PC-9 (cell line): ENCODE measurements at regions not wholly inside any gene's neighbourhood (a gene's known extent, or its start where the extent isn't known, plus 50 kb on each side); places are given as distances from the start of the nearest gene placed in this dataset.

Experiments used
- BruUV-seq: library from RNA; stranded (reverse); fragments of 400-500 nt; replicated peaks from 2 replicates; lab custom pipeline; 2021; lab: Mats Ljungman, UMichigan
- CTCF ChIA-PET: fragments of 300-600 bp; sonication (Branson Sonifier 250); formaldehyde crosslinking; loops from one replicate; lab custom pipeline; 2022; ENCODE audit warnings: antibody characterized with exemption; lab: Charles Lee
- POLR2A ChIA-PET: fragments of 300-600 bp; sonication (Branson Sonifier 250); formaldehyde crosslinking; loops from one replicate; lab custom pipeline; 2022; ENCODE audit warnings: antibody characterized with exemption; ENCODE audit not compliant: unreplicated experiment; lab: Charles Lee
- DNase-seq, 2 experiments: peaks; one replicate each; pipeline versions ENCODE4 v3.0.0 to v3.0.0-alpha.2; 2015 to 2022; ENCODE audit warnings: mixed read lengths in 1 of 2
- H2AFZ ChIP-seq: fragments of 200-600 bp; sonication (generic); 2 replicates; pipeline ENCODE4 v1.8.1; 2017; ENCODE audit warnings: antibody characterized with exemption
- H3F3A ChIP-seq: fragments of 200-600 bp; sonication (generic); 2 replicates; pipeline ENCODE4 v1.8.1; 2017; ENCODE audit warnings: antibody characterized with exemption, mild to moderate bottlenecking, low read depth; ENCODE audit not compliant: insufficient read depth
- H3K27ac ChIP-seq: fragments of 200-600 bp; sonication (generic); 2 replicates; pipeline ENCODE4 v1.6.1; 2016; ENCODE audit warnings: mixed run types
- H3K27me3 ChIP-seq: fragments of 200-600 bp; sonication (generic); 2 replicates; pipeline ENCODE4 v1.6.1; 2016; ENCODE audit warnings: low read depth, mixed run types; ENCODE audit not compliant: insufficient read depth
- H3K36me3 ChIP-seq: fragments of 200-600 bp; sonication (generic); 2 replicates; pipeline ENCODE4 v1.6.1; 2016; ENCODE audit warnings: low read depth, mixed run types
- H3K4me1 ChIP-seq: fragments of 200-600 bp; sonication (generic); replicated peaks from 2 replicates; pipeline ENCODE4 v1.6.1; 2016; ENCODE audit warnings: mixed run types; ENCODE audit not compliant: insufficient read depth
- H3K4me2 ChIP-seq: fragments of 200-600 bp; sonication (generic); 2 replicates; pipeline ENCODE4 v1.6.1; 2017; ENCODE audit warnings: mixed run types
- H3K4me3 ChIP-seq: fragments of 200-600 bp; sonication (generic); 2 replicates; pipeline ENCODE4 v1.6.1; 2016; ENCODE audit warnings: mixed run types
- H3K79me2 ChIP-seq: fragments of 200-600 bp; sonication (generic); 2 replicates; pipeline ENCODE4 v1.6.1; 2017; ENCODE audit warnings: low read depth, mixed run types
- H3K9me2 ChIP-seq: fragments of 200-600 bp; sonication (generic); 2 replicates; pipeline ENCODE4 v1.8.1; 2017; ENCODE audit warnings: mild to moderate bottlenecking; ENCODE audit not compliant: insufficient read depth
- H3K9me3 ChIP-seq: fragments of 200-600 bp; sonication (generic); 2 replicates; pipeline ENCODE4 v1.8.1; 2016; ENCODE audit warnings: low read depth; ENCODE audit not compliant: insufficient read depth
- H4K20me1 ChIP-seq: fragments of 200-600 bp; sonication (generic); 2 replicates; pipeline ENCODE4 v1.8.1; 2017; ENCODE audit not compliant: insufficient read depth
- CTCF ChIP-seq: fragments of 200-600 bp; sonication (generic); conservative IDR thresholded peaks from 2 replicates; pipeline ENCODE4 v1.6.1; 2017; ENCODE audit warnings: mixed run types, antibody characterized with exemption, mild to moderate bottlenecking, moderate library complexity
- EZH2 ChIP-seq: fragments of 200-600 bp; sonication (generic); IDR thresholded peaks from 2 replicates; pipeline ENCODE4 v1.8.0; 2017; ENCODE audit warnings: antibody characterized with exemption, low read depth
- intact Hi-C: fragments of 100-400 bp; cut with micrococcal nuclease; formaldehyde crosslinking; loops from one replicate; pipeline ENCODE4 v1.10.0; 2022; ENCODE audit not compliant: unreplicated experiment

GRCh38 chr9:113657765-113658544, 194.4 kb downstream of the RGS3 start:
- Histone ChIP-seq H3K79me2 (no peaks in the 10 kb centered on the region), H3K36me3 (no peaks in the 10 kb centered on the region), H3K4me1 (no peaks in the 10 kb centered on the region), H3K9me2 (no peaks in the 10 kb centered on the region), H3K27ac (no peak overlapping the region), H2AFZ (no peak overlapping the region), H3K9me3 (no peaks in the 10 kb centered on the region), H4K20me1 (no peaks in the 10 kb centered on the region), H3K27me3 (peaks cover 42% of the 10 kb centered on the region), H3F3A (no peaks in the 10 kb centered on the region), H3K4me2 (no peak overlapping the region), H3K4me3 (no peak overlapping the region)
- intact Hi-C loops: loop anchor here (1.0 to 10.0 kb wide), 6 partner anchors 133 to 731 kb away; partner anchors contain the start of gene ALAD
- DNase-seq: peak; percentile 48 to 86
- ChIA-PET POLR2A (interaction anchor here (0.6 kb wide), 4 partner anchors 70 to 470 kb away, joined by 3 to 15 read pairs (median 4); no protein-coding TSS in a partner anchor), CTCF (interaction anchor here (0.6 to 6.9 kb wide), 8 partner anchors 66 to 426 kb away, joined by 3 to 59 read pairs (median 4); partner anchors contain the start of genes C9orf43, CDC26 and POLE3)
- TF ChIP-seq EZH2 (no peak), CTCF (peak; percentile 92)
- no TSS peak for BruUV-seq

DNA sequence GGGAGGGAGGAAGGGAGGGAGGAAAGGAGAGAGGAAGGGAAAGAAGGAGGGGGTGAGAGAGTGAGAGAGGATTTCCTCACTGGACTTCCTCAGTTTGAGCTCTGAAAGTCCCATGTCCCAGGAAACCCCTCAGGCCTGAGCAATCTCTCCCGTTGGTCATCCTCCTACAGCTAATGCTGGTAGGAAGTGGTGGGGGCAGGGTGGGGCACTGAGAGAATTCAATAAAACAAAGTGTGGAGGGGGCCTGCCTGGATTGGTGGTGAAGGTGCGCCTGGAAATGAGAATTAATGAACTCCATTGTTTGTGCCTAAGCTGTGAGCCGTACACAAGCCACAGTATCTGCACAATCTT, 195.0 kb downstream of the RGS3 start:
- no peak for DNase-seq
- TF ChIP-seq EZH2: no peak
- TF ChIP-seq CTCF: no peak
- CTCF ChIA-PET: interaction anchor here (0.6 to 6.9 kb wide), 7 partner anchors 66 to 427 kb away, joined by 3 to 59 read pairs (median 4); partner anchors contain the start of genes C9orf43, CDC26 and POLE3
- peaks cover 47% of the 10 kb centered on the region for H3K27me3 ChIP-seq
- no peak overlapping the region for H3K4me3 ChIP-seq
- no peak overlapping the region for H3K27ac ChIP-seq
- no peaks in the 10 kb centered on the region for H3K9me2 ChIP-seq
- POLR2A ChIA-PET: interaction anchor here (0.6 kb wide), 2 partner anchors 70 to 471 kb away, joined by 3 to 4 read pairs; no protein-coding TSS in a partner anchor
- no peak overlapping the region for H2AFZ ChIP-seq
- no TSS peak for BruUV-seq
- H3K9me3 ChIP-seq: no peaks in the 10 kb centered on the region
- no peaks in the 10 kb centered on the region for H3K4me1 ChIP-seq
- no peak overlapping the region for H3K4me2 ChIP-seq
- H3K79me2 ChIP-seq: no peaks in the 10 kb centered on the region
- intact Hi-C loops: loop anchor here (1.0 to 10.0 kb wide), 6 partner anchors 134 to 731 kb away; partner anchors contain the start of gene ALAD
- H3K36me3 ChIP-seq: no peaks in the 10 kb centered on the region
- no peaks in the 10 kb centered on the region for H4K20me1 ChIP-seq
- no peaks in the 10 kb centered on the region for H3F3A ChIP-seq

- intact Hi-C loops: loop anchor here (2.0 to 10.0 kb wide), 4 partner anchors 134 to 732 kb away; partner anchors contain the start of gene ALAD
- CTCF ChIA-PET: interaction anchor here (0.6 to 1.5 kb wide), 2 partner anchors 87 to 384 kb away, joined by 4 to 15 read pairs; partner anchors contain the start of gene CDC26
Measured at GRCh38 chr9:113659039-113659438, 195.5 kb downstream of the RGS3 start.

More at GRCh38 chr9:113659039-113659438, 195.5 kb downstream of the RGS3 start:
- BruUV-seq: no TSS peak
- DNase-seq: no peak
- Histone ChIP-seq H3K27me3 (peaks cover 53% of the 10 kb centered on the region), H4K20me1 (no peaks in the 10 kb centered on the region), H3K4me1 (no peaks in the 10 kb centered on the region), H3K9me2 (no peaks in the 10 kb centered on the region), H3K27ac (no peak overlapping the region), H3K36me3 (no peaks in the 10 kb centered on the region), H3K4me2 (no peak overlapping the region), H2AFZ (no peak overlapping the region), H3F3A (no peaks in the 10 kb centered on the region), H3K4me3 (no peak overlapping the region), H3K9me3 (no peaks in the 10 kb centered on the region), H3K79me2 (no peaks in the 10 kb centered on the region)
- POLR2A ChIA-PET: no interaction called here
- TF ChIP-seq CTCF (no peak), EZH2 (no peak)
